CD4-positive, CD25-positive, alpha-beta regulatory T cell (primary cell): ENCODE measurements at regions not wholly inside any gene's neighbourhood (a gene's known extent, or its start where the extent isn't known, plus 50 kb on each side); places are given as distances from the start of the nearest gene placed in this dataset.

ENCODE experiments used
- ATAC-seq, 2 donors: fragments of 150-1000 bp; cut with Tn5 transposase; one replicate each; pipeline ENCODE4 v1.10.0; 2021; ENCODE audit warnings: low read depth in 2 of 2, moderate number of reproducible peaks in 2 of 2, moderate library complexity in 1 of 2
- DNase-seq, 3 donors: peaks; one replicate each; pipeline versions ENCODE4 v3.0.0 to v3.0.0-alpha.2; 2012 to 2022; ENCODE audit warnings: mixed read lengths in 1 of 3
- H3K27ac ChIP-seq: one replicate; pipeline ENCODE4 v1.7.0; 2013; ENCODE audit warnings: mild to moderate bottlenecking, low read length; ENCODE audit not compliant: insufficient read depth, poor library complexity, severe bottlenecking
- H3K27me3 ChIP-seq: one replicate; pipeline ENCODE4 v1.7.0; 2013; ENCODE audit warnings: low read length; ENCODE audit not compliant: control insufficient read depth, insufficient read depth
- H3K36me3 ChIP-seq: one replicate; pipeline ENCODE4 v1.7.0; 2013; ENCODE audit warnings: mild to moderate bottlenecking, low read length, moderate library complexity; ENCODE audit not compliant: control insufficient read depth, insufficient read depth
- H3K4me1 ChIP-seq: 2 replicates; pipeline ENCODE4 v1.7.0; 2013; ENCODE audit warnings: mild to moderate bottlenecking, low read length; ENCODE audit not compliant: insufficient read depth, control insufficient read depth, poor library complexity, severe bottlenecking
- H3K4me3 ChIP-seq: one replicate; pipeline ENCODE4 v1.7.0; 2013; ENCODE audit warnings: low read depth, mild to moderate bottlenecking, low read length, moderate library complexity
- H3K9me3 ChIP-seq, 2 experiments: 1 replicate in 1 of 2; 2 replicates in 1 of 2; pipeline ENCODE4 v1.7.0; 2013; ENCODE audit warnings: low read length in 2 of 2, mild to moderate bottlenecking in 1 of 2, moderate library complexity in 1 of 2; ENCODE audit not compliant: control insufficient read depth in 2 of 2
- H3K27ac Mint-ChIP-seq, 3 donors: one replicate each; pipeline ENCODE4 v1.8.0; 2020 to 2022; ENCODE audit warnings: mild to moderate bottlenecking in 3 of 3, mixed read lengths in 3 of 3, moderate library complexity in 2 of 3
- H3K27me3 Mint-ChIP-seq: one replicate; pipeline ENCODE4 v1.8.0; 2022; ENCODE audit warnings: mild to moderate bottlenecking, mixed read lengths
- H3K36me3 Mint-ChIP-seq: one replicate; pipeline ENCODE4 v1.8.0; 2020; ENCODE audit warnings: mixed read lengths
- H3K4me1 Mint-ChIP-seq, 4 donors: one replicate each; pipeline ENCODE4 v1.8.0; 2020 to 2022; ENCODE audit warnings: mixed read lengths in 4 of 4, mild to moderate bottlenecking in 1 of 4
- H3K4me3 Mint-ChIP-seq, 4 donors: one replicate each; pipeline ENCODE4 v1.8.0; 2020 to 2022; ENCODE audit warnings: mild to moderate bottlenecking in 4 of 4, mixed read lengths in 4 of 4, moderate library complexity in 3 of 4
- H3K9me3 Mint-ChIP-seq, 7 donors: one replicate each; pipeline ENCODE4 v1.8.0; 2020 to 2022; ENCODE audit warnings: mixed read lengths in 7 of 7, mild to moderate bottlenecking in 3 of 7, moderate library complexity in 2 of 7

DNA sequence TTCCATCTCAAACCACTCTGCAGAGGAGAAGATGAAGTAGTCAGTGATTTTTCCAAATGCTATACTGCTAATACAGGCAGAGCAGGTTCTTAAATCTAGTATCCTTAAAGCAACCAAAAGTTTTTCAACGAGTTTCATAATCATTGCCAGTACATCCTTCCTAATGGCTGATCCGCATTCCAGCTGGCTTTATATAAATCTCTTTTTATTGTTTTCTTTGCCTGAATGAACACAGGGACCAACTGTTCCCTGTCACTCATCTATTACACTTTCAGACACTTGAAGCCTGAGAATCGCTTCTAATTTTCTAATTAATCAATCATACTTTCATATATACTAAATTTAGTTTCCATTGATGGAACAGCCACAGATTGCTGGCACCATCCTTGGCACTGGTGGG, 508.6 kb downstream of the RAB28 start:
- Mint-ChIP-seq H3K27me3 (peaks cover 5% of the 10 kb centered on the region), H3K4me1 (no peaks in the 10 kb centered on the region), H3K4me3 (no peak overlapping the region), H3K36me3 (no peaks in the 10 kb centered on the region), H3K9me3 (peaks cover 0 to 9% (median 3%) of the 10 kb centered on the region in 7 donors), H3K27ac (no peak overlapping the region)
- H3K27me3 ChIP-seq: no peaks in the 10 kb centered on the region
- ATAC-seq (no peak), DNase-seq (no peak)
- no peak overlapping the region for H3K27ac ChIP-seq
- H3K4me1 ChIP-seq: no peaks in the 10 kb centered on the region
- no peaks in the 10 kb centered on the region for H3K9me3 ChIP-seq
- H3K4me3 ChIP-seq: no peak overlapping the region
- no peaks in the 10 kb centered on the region for H3K36me3 ChIP-seq

DNA sequence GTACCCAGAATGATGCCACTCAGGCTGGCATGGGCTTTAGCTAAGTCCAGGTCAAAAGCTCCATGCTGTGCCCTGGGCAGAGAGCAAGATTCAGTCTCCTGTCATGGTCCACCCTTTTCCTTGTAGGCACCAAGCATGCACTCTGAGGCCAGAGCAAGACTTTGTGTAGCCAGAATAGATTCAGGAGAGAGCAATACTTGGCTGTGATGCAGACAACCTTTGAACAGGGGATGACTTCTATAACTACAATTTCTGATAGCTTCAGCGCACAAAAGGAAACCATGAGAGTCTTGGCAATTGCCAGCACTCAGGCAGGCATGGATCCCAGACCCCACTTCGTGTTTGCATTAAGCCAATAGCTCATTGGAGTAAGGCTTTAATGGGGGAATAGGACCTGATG, 510.6 kb downstream of the RAB28 start:
- H3K4me1 ChIP-seq: no peaks in the 10 kb centered on the region
- Mint-ChIP-seq H3K27me3 (no peaks in the 10 kb centered on the region), H3K27ac (no peak overlapping the region), H3K4me1 (no peaks in the 10 kb centered on the region), H3K4me3 (no peak overlapping the region), H3K9me3 (peaks cover 0 to 7% (median 3%) of the 10 kb centered on the region in 7 donors), H3K36me3 (no peaks in the 10 kb centered on the region)
- no peak overlapping the region for H3K27ac ChIP-seq
- no peak for DNase-seq
- H3K9me3 ChIP-seq: no peaks in the 10 kb centered on the region
- H3K27me3 ChIP-seq: no peaks in the 10 kb centered on the region
- H3K4me3 ChIP-seq: no peak overlapping the region
- ATAC-seq: no peak
- H3K36me3 ChIP-seq: no peaks in the 10 kb centered on the region

DNA sequence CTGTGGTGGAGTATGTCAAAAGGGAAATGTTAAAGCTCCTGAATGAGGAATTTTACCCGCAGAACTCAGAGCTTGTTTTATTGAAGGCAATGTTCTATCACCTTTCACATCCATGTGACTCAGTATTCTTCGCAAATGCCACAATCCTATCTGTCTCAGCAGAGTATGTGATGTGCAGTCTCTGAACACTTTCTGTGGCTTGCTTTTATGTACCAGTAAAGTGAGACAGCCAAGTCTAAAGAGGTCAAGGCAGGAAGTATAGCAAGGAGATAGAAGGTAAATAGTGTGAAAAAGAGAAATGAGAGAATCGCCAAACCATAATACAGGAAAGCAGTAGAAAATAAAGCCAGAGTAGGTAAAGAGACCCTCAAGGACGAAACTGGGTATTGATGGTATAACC, 515.8 kb downstream of the RAB28 start:
- H3K27me3 Mint-ChIP-seq: no peaks in the 10 kb centered on the region
- no peaks in the 10 kb centered on the region for H3K36me3 Mint-ChIP-seq
- ATAC-seq: no peak
- H3K4me1 Mint-ChIP-seq: no peaks in the 10 kb centered on the region
- no peak overlapping the region for H3K4me3 Mint-ChIP-seq
- no peak overlapping the region for H3K27ac Mint-ChIP-seq
- H3K4me3 ChIP-seq: no peak overlapping the region
- H3K4me1 ChIP-seq: no peaks in the 10 kb centered on the region
- no peaks in the 10 kb centered on the region for H3K9me3 ChIP-seq
- DNase-seq: no peak
- peaks cover 0 to 7% (median 2%) of the 10 kb centered on the region in 7 donors for H3K9me3 Mint-ChIP-seq
- H3K27me3 ChIP-seq: no peaks in the 10 kb centered on the region
- H3K27ac ChIP-seq: no peak overlapping the region
- H3K36me3 ChIP-seq: no peaks in the 10 kb centered on the region

DNA sequence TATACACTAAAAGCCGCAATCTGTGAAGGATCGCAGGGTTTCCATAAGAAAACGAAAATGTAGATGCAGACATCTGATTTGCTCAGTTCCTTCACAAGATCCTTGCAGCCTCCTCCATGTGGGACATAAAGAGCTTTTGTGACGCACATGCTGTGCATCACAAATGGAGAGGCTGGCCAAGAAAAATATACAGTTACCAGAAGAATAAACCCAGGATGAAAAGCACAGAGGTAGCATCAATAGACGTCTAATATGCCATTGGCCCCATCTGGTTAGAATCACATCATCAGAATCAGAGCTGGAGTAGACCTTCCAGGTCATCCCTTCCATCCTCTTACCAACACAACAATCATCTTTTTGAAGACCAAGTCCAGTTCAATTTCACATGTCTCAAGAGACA, 517.4 kb downstream of the RAB28 start:
- Mint-ChIP-seq H3K9me3 (peaks cover 0 to 7% (median 2%) of the 10 kb centered on the region in 7 donors), H3K4me3 (no peak overlapping the region), H3K27me3 (no peaks in the 10 kb centered on the region), H3K27ac (no peak overlapping the region), H3K36me3 (no peaks in the 10 kb centered on the region), H3K4me1 (no peaks in the 10 kb centered on the region)
- Histone ChIP-seq H3K36me3 (no peaks in the 10 kb centered on the region), H3K27me3 (no peaks in the 10 kb centered on the region), H3K4me3 (no peak overlapping the region), H3K4me1 (no peaks in the 10 kb centered on the region), H3K27ac (no peak overlapping the region), H3K9me3 (no peaks in the 10 kb centered on the region)
- DNase-seq (no peak), ATAC-seq (no peak)

DNA sequence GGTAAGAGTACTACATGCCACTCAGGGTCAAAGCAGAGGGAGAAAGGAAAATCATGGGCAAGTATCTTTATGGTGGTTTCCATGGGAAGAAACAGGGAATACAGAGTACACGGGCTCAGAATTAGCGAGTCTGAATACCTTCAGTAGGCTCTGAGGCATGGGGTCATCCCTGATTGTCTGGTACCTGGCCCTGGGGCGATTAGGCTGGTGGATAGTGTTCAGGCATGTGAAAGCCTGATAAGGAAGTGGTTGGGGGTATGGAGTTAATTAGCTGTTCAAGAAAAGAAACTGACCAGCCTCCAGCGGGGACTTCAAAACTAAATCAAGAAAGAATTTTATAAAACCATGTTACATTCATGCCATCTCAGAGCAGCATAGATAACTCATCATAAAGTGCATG, 518.8 kb downstream of the RAB28 start:
- H3K27me3 ChIP-seq: no peaks in the 10 kb centered on the region
- ATAC-seq (no peak), DNase-seq (no peak)
- no peak overlapping the region for H3K4me3 ChIP-seq
- H3K4me3 Mint-ChIP-seq: no peak overlapping the region
- no peaks in the 10 kb centered on the region for H3K27me3 Mint-ChIP-seq
- no peaks in the 10 kb centered on the region for H3K9me3 ChIP-seq
- no peaks in the 10 kb centered on the region for H3K36me3 Mint-ChIP-seq
- no peaks in the 10 kb centered on the region for H3K4me1 Mint-ChIP-seq
- no peak overlapping the region for H3K27ac ChIP-seq
- peak overlapping the region in 1 of 3 donors; percentile 33 for H3K27ac Mint-ChIP-seq
- no peaks in the 10 kb centered on the region for H3K4me1 ChIP-seq
- peaks cover 0 to 7% (median 1%) of the 10 kb centered on the region in 7 donors for H3K9me3 Mint-ChIP-seq
- H3K36me3 ChIP-seq: no peaks in the 10 kb centered on the region

DNA sequence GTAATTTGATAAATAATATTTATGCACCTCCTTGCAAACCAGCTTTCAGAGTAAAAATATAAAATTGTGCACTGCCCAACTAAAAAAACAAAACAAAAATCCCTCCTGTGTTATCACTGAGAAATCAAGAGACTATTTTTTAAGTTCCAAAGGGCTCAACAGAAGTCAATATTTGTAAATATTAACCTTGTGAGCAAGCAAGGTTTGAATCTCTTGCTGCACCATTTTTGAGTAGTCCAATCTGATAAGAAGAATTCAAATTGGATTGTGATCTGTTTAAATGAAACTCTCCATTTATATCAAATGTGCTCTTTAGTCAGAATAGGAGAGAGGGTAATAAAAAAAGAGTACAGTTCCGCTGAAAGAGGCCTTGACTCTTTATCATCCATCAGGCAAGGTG, 520.2 kb downstream of the RAB28 start:
- H3K4me3 ChIP-seq: no peak overlapping the region
- H3K4me3 Mint-ChIP-seq: no peak overlapping the region
- no peaks in the 10 kb centered on the region for H3K9me3 ChIP-seq
- no peaks in the 10 kb centered on the region for H3K27me3 Mint-ChIP-seq
- no peaks in the 10 kb centered on the region for H3K27me3 ChIP-seq
- no peaks in the 10 kb centered on the region for H3K36me3 ChIP-seq
- no peak overlapping the region for H3K27ac Mint-ChIP-seq
- H3K4me1 Mint-ChIP-seq: no peaks in the 10 kb centered on the region
- H3K9me3 Mint-ChIP-seq: peaks cover 0 to 4% (median 1%) of the 10 kb centered on the region in 7 donors
- DNase-seq (no peak), ATAC-seq (no peak)
- no peak overlapping the region for H3K27ac ChIP-seq
- H3K36me3 Mint-ChIP-seq: no peaks in the 10 kb centered on the region
- no peaks in the 10 kb centered on the region for H3K4me1 ChIP-seq

DNA sequence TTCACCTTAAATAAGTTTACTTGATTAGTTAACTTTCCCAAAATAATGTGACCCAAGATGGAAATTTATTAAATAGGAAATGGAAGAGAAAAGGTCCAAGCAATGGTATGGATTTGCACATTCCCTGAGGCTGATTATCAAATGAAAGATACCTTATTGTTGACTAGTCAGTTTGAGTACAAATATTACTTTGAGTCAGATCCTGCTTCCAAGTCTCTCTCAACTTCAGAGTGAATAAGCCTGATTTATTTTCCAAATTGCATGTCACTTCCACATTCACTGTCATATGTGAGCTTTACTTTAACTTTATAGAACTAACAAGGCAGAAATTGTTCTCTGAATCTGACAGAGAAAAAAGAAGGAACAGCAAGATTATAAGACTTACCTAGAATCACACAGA, 520.8 kb downstream of the RAB28 start:
- Histone ChIP-seq H3K27ac (no peak overlapping the region), H3K4me1 (no peaks in the 10 kb centered on the region), H3K36me3 (no peaks in the 10 kb centered on the region), H3K27me3 (no peaks in the 10 kb centered on the region), H3K9me3 (no peaks in the 10 kb centered on the region), H3K4me3 (no peak overlapping the region)
- DNase-seq: no peak
- H3K27me3 Mint-ChIP-seq: no peaks in the 10 kb centered on the region
- no peaks in the 10 kb centered on the region for H3K36me3 Mint-ChIP-seq
- no peak overlapping the region for H3K27ac Mint-ChIP-seq
- no peaks in the 10 kb centered on the region for H3K4me1 Mint-ChIP-seq
- peaks cover 0 to 4% (median 1%) of the 10 kb centered on the region in 7 donors for H3K9me3 Mint-ChIP-seq
- ATAC-seq: no peak
- no peak overlapping the region for H3K4me3 Mint-ChIP-seq

DNA sequence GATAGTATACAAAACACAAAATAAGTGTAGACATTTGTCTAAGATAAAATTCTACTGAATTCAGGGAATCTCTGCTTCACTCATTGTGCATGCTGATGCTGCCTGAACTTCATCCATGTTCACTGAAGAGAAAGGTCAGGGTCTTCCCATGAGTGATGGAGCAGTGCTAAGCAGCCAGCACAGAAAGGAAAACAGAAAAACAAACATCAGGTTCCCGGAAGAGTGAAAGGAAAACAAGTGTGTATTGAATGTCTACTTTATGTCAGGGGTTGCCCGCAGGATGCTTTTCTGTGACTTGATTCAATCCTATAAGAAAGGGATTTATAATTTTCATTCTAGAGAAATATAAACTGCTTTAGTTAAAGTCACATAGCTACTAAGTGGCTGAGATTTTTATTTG, 522.4 kb downstream of the RAB28 start:
- no peaks in the 10 kb centered on the region for H3K9me3 ChIP-seq
- no peak overlapping the region for H3K4me3 ChIP-seq
- ATAC-seq: no peak
- Mint-ChIP-seq H3K27me3 (no peaks in the 10 kb centered on the region), H3K36me3 (no peaks in the 10 kb centered on the region), H3K4me1 (no peaks in the 10 kb centered on the region), H3K27ac (no peak overlapping the region), H3K4me3 (no peak overlapping the region), H3K9me3 (peaks cover 0 to 3% (median 1%) of the 10 kb centered on the region in 7 donors)
- no peaks in the 10 kb centered on the region for H3K36me3 ChIP-seq
- H3K27me3 ChIP-seq: no peaks in the 10 kb centered on the region
- no peak for DNase-seq
- no peak overlapping the region for H3K27ac ChIP-seq
- no peaks in the 10 kb centered on the region for H3K4me1 ChIP-seq
